GM12874 (cell line): ENCODE measurements at regions not wholly inside any gene's neighbourhood (a gene's known extent, or its start where the extent isn't known, plus 50 kb on each side); places are given as distances from the start of the nearest gene placed in this dataset.

Experiments
- TF ChIP-seq, protein P1 (sequence below): IDR thresholded peaks from 2 replicates; pipeline ENCODE4 v1.5.1; 2011; ENCODE audit warnings: low read depth, mild to moderate bottlenecking, control low read depth, low read length, moderate library complexity; ENCODE audit not compliant: insufficient read depth

DNA sequence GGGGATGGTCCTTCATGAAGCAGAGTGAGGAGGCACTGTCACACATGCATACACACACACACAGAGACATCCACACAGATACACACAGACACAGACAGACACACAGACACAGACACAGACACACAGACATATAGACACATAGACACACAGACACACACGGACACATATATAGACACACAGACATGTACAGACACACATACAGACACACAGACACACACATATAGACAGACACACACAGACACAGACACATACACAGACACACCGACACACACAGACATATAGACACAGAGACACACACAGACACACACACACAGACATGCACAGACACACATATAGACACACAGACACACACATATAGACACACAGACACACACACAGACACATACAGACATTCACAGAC is 173.9 kb downstream of the URI1 start:
- TF ChIP-seq, protein P1, sequence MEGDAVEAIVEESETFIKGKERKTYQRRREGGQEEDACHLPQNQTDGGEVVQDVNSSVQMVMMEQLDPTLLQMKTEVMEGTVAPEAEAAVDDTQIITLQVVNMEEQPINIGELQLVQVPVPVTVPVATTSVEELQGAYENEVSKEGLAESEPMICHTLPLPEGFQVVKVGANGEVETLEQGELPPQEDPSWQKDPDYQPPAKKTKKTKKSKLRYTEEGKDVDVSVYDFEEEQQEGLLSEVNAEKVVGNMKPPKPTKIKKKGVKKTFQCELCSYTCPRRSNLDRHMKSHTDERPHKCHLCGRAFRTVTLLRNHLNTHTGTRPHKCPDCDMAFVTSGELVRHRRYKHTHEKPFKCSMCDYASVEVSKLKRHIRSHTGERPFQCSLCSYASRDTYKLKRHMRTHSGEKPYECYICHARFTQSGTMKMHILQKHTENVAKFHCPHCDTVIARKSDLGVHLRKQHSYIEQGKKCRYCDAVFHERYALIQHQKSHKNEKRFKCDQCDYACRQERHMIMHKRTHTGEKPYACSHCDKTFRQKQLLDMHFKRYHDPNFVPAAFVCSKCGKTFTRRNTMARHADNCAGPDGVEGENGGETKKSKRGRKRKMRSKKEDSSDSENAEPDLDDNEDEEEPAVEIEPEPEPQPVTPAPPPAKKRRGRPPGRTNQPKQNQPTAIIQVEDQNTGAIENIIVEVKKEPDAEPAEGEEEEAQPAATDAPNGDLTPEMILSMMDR: no peak

DNA sequence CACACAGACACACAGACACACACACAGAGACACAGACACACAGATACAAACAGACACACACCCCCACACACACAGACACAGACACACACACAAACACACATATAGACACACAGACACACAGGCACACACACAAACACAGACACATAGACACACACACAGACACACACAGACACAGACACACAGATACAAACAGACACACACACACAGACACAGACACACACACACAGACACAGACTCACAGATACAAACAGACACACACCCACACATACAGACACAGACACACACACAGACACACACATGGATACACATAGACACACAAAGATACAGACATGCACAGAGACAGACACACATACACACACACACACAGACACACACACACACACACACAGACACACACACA is 174.5 kb downstream of the URI1 start:
- TF ChIP-seq, protein P1: no peak

DNA sequence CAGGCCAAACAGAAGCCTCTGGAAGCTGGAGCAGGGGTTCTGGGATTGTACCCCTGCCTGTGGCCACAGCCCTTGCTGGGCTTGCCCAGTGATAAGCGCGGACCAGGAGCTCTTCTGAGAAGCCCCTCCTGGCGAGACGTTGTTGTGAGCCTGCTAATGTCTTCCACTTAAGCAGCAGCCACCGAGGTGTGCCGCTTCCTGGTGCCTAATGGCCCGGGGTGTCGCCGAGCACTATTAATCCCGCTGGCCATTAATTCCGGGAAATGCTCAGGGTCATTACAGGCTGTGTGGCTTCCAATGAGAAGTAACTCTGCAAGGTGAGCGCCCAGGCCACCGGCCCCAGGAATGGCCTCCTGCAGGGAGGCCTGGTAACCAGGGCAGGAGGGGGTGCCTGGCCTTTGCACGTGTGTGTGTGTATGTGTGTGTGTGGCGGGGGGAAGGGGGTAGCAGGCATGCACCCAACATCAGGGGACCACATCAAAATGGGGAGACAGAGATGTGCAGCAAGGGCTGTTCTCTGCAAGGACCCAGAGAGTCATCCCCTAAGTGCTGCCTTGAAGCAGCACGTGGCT is 175.0 kb downstream of the URI1 start:
- TF ChIP-seq, protein P1: no peak

DNA sequence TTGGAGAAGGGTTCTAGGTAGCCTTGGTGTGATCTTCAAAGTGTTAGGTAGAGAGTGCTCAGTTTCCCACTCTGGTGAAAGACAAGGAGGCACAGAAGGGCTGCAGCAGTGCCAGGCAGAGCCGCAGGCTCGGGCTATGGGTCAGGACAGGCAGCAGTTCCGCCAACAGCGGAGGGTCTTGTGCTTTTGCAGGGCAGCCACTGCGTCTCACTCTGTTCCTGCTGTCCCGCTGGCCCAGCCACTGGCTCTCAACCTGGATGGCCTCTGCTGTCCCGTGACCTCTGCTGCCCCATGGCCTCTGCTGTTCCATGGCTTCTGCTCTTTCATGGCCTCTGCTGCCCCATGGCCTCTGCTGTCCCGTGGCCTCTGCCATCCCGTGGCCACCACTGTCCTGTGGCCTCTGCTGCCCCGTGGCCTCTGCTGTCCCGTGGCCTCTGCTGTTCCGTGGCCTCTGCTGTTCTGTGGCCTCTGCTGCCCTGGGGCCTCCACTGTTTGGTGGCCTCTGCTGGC is 175.7 kb downstream of the URI1 start:
- TF ChIP-seq, protein P1: no peak

DNA sequence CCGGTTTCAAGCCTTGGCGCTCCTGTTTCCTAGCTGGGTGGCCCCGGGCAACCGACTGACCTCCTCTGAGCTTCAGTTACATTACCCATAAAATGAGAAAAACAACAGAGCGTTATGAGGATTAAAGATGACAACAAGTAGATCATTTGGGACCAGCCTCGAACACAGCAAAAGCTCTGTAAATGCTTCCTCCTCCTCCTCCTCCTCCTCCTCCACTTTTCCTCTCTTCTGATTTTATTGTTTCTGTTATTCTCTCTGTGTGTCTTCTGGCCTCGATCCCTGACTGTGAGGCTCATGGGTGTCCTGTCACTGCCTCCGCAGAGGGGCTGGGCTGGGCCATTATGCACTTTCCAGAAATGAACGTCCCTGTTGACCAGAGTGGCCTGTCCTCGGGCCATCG is 176.2 kb downstream of the URI1 start:
- TF ChIP-seq, protein P1: no peak

GRCh38 chr19:30118760-30119159 is 176.7 kb downstream of the URI1 start:
- TF ChIP-seq, protein P1: no peak

GRCh38 chr19:30119180-30119908 is 177.3 kb downstream of the URI1 start:
- TF ChIP-seq, protein P1: no peak
